RWPE2 (cell line): ENCODE measurements at regions not wholly inside any gene's neighbourhood (a gene's known extent, or its start where the extent isn't known, plus 50 kb on each side); places are given as distances from the start of the nearest gene placed in this dataset.

ENCODE experiments used
- ATAC-seq: fragments of 200-7000 bp; cut with Tn5 transposase; 3 replicates; pipeline ENCODE4 v1.9.1; 2021; ENCODE audit warnings: low read depth
- DNase-seq: peaks from one replicate; pipeline ENCODE4 v3.0.0-alpha.2; 2020; ENCODE audit warnings: low spot score
- H3K27ac ChIP-seq: fragments of 450-650 bp; 2 replicates; pipeline ENCODE4 v1.5.1; 2017; ENCODE audit warnings: mild to moderate bottlenecking; ENCODE audit not compliant: poor library complexity, severe bottlenecking
- H3K27me3 ChIP-seq: fragments of 250-450 bp; sonication (Bioruptor Pico); 2 replicates; pipeline ENCODE4 v1.5.1; 2021; ENCODE audit warnings: mild to moderate bottlenecking, moderate library complexity; ENCODE audit not compliant: insufficient read depth, poor library complexity, severe bottlenecking
- H3K36me3 ChIP-seq: fragments of 250-450 bp; sonication (Bioruptor Pico); 2 replicates; pipeline ENCODE4 v1.5.1; 2020; ENCODE audit warnings: low read depth, mild to moderate bottlenecking, moderate library complexity
- H3K4me1 ChIP-seq: fragments of 250-450 bp; sonication (Bioruptor Pico); 2 replicates; pipeline ENCODE4 v1.5.1; 2021; ENCODE audit warnings: mild to moderate bottlenecking, moderate library complexity; ENCODE audit not compliant: insufficient read depth, poor library complexity, severe bottlenecking
- H3K4me3 ChIP-seq: fragments of 250-450 bp; sonication (Bioruptor Pico); 2 replicates; pipeline ENCODE4 v1.5.1; 2021; ENCODE audit warnings: mild to moderate bottlenecking, moderate library complexity; ENCODE audit not compliant: severe bottlenecking
- H3K9me3 ChIP-seq: fragments of 250-450 bp; sonication (Bioruptor Pico); 2 replicates; pipeline ENCODE4 v1.5.1; 2021; ENCODE audit warnings: mild to moderate bottlenecking, moderate library complexity; ENCODE audit not compliant: severe bottlenecking
- CTCF ChIP-seq: fragments of 450-650 bp; IDR thresholded peaks from one replicate; pipeline ENCODE4 v1.5.1; 2017; ENCODE audit warnings: mild to moderate bottlenecking, moderate library complexity; ENCODE audit not compliant: poor library complexity, severe bottlenecking

- Histone ChIP-seq H3K27me3 (no peaks in the 10 kb centered on the region), H3K9me3 (no peaks in the 10 kb centered on the region), H3K27ac (no peak overlapping the region), H3K4me3 (no peak overlapping the region), H3K36me3 (no peaks in the 10 kb centered on the region), H3K4me1 (no peaks in the 10 kb centered on the region)
- no peak for TF ChIP-seq CTCF
- ATAC-seq (no peak), DNase-seq (no peak)
Observed at GRCh38 chr2:199602896-199603717, 145.4 kb upstream of the SATB2 start.

DNA sequence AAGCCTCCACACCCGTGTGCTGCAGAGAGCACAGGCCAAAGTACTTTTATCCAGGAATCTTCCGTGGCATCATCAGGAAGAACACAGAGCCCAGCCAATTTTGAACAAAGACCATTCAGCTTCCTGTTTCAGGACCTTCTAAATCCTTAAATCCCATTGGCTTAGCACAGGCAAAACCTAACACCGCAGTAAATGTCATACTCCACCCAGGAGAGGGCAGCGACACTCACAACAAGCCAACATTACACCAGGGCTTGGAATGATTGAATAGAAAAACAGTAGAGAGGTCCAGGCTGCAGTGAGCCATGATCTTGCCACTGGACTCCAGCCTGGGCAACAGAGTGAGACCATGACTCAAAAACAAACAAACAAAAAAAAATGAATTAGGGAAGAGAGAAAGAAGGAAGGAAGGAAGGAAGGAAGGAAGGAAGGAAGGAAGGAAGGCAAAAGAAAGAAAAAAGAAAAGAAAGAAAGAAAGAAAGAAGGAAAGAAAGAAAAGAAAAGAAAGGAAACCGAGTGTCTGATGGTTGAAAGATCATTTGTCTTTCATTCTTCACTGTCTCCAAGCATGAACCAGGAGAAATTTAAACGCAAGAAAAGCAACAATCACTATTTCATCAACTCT, 144.6 kb upstream of the SATB2 start:
- no peak for TF ChIP-seq CTCF
- no peak for DNase-seq

DNA sequence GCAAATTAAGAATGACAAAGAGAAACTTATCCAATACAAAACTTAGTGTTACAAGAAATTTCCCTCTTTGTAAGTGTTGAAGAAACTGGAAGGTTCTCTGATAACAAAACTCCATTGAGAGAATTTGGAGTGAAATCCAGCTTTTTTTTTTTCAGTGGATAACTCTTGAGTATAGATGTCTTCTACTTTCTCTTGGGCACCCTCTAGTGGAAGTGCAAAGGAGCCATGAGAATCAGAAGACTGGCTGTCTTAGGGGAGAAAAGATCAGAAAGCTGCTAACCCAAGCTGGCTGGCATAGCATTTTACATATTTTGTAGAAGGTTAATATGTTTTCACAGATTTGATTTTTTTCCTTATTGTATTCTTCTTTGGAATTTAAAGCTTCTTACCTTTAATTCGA, 138.8 kb upstream of the SATB2 start:
- TF ChIP-seq CTCF: peak; percentile 63
- Histone ChIP-seq H3K4me1 (no peaks in the 10 kb centered on the region), H3K4me3 (no peak overlapping the region), H3K9me3 (no peaks in the 10 kb centered on the region), H3K27me3 (no peaks in the 10 kb centered on the region), H3K36me3 (no peaks in the 10 kb centered on the region), H3K27ac (no peak overlapping the region)
- ATAC-seq (peak; percentile 58; the same call in 2 of the 3 replicates), DNase-seq (no peak)

More for the DNA sequence above, 144.6 kb upstream of the SATB2 start:
- no peaks in the 10 kb centered on the region for H3K27me3 ChIP-seq
- ATAC-seq: no peak
- no peak overlapping the region for H3K27ac ChIP-seq
- H3K36me3 ChIP-seq: no peaks in the 10 kb centered on the region
- no peaks in the 10 kb centered on the region for H3K4me1 ChIP-seq
- no peak overlapping the region for H3K4me3 ChIP-seq
- no peaks in the 10 kb centered on the region for H3K9me3 ChIP-seq

DNA sequence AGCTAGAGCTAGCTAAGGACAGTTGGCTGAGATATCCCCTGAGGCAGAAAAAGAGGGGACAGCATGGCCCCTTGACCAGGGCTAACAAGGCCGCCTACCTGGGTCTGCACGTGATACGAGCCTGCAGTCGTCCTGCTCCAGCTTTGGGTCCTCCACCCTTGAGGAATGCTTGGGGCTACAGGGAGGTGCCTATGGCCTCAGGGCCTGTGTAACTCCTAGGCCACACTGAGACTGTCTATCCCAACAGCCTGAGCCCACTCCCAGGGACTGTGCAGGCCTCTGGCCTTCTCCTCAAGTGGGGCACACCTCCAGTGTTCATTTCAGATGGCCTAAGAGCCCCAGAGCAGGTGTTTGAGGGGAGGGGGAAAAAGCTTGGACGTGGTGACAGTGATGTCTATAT, 136.7 kb upstream of the SATB2 start:
- H3K27me3 ChIP-seq: no peaks in the 10 kb centered on the region
- no peak overlapping the region for H3K27ac ChIP-seq
- DNase-seq (no peak), ATAC-seq (no peak)
- no peak for TF ChIP-seq CTCF
- H3K36me3 ChIP-seq: no peaks in the 10 kb centered on the region
- H3K4me1 ChIP-seq: no peaks in the 10 kb centered on the region
- no peak overlapping the region for H3K4me3 ChIP-seq
- H3K9me3 ChIP-seq: no peaks in the 10 kb centered on the region

- Histone ChIP-seq H3K4me3 (no peak overlapping the region), H3K4me1 (no peaks in the 10 kb centered on the region), H3K36me3 (no peaks in the 10 kb centered on the region), H3K9me3 (no peaks in the 10 kb centered on the region), H3K27me3 (no peaks in the 10 kb centered on the region), H3K27ac (no peak overlapping the region)
- no peak for ATAC-seq
- DNase-seq: no peak
- TF ChIP-seq CTCF: no peak
Observed at GRCh38 chr2:199591826-199592225, 134.1 kb upstream of the SATB2 start.
